Type B pancreatic cell (in vitro differentiated cells): ENCODE measurements at regions not wholly inside any gene's neighbourhood (a gene's known extent, or its start where the extent isn't known, plus 50 kb on each side); places are given as distances from the start of the nearest gene placed in this dataset.

Source experiments
- DNase-seq: peaks from one replicate; pipeline ENCODE4 v3.0.0; 2021; ENCODE audit warnings: mixed read lengths; ENCODE audit not compliant: unreplicated experiment; ENCODE audit errors: extremely low spot score
- H3K27ac Mint-ChIP-seq: 2 replicates; pipeline ENCODE4 v1.8.0; 2021; ENCODE audit warnings: mild to moderate bottlenecking, mixed read lengths
- H3K27me3 Mint-ChIP-seq: 2 replicates; pipeline ENCODE4 v1.8.0; 2021; ENCODE audit warnings: mixed read lengths
- H3K36me3 Mint-ChIP-seq: 2 replicates; pipeline ENCODE4 v1.8.0; 2021; ENCODE audit warnings: mixed read lengths
- H3K4me1 Mint-ChIP-seq: one replicate; pipeline ENCODE4 v1.8.0; 2021; ENCODE audit warnings: mixed read lengths; ENCODE audit not compliant: unreplicated experiment
- H3K4me3 Mint-ChIP-seq: 2 replicates; pipeline ENCODE4 v1.8.0; 2021; ENCODE audit warnings: mild to moderate bottlenecking, mixed read lengths
- H3K9me3 Mint-ChIP-seq: 2 replicates; pipeline ENCODE4 v1.8.0; 2021; ENCODE audit warnings: mixed read lengths
- CTCF ChIP-seq: fragments of 200-600 bp; sonication (generic); conservative IDR thresholded peaks from 2 replicates; pipeline ENCODE4 v1.5.0; 2021; ENCODE audit warnings: antibody characterized with exemption, mild to moderate bottlenecking

- Mint-ChIP-seq H3K9me3 (peaks cover 10% of the 10 kb centered on the region), H3K36me3 (no peaks in the 10 kb centered on the region), H3K27me3 (no peaks in the 10 kb centered on the region), H3K27ac (no peak overlapping the region), H3K4me1 (no peaks in the 10 kb centered on the region), H3K4me3 (no peak overlapping the region)
- no peak for TF ChIP-seq CTCF
- DNase-seq = no peak
Measured at GRCh38 chr11:28457481-28458065, 349.4 kb downstream of the METTL15 start.

- no peak overlapping the region for H3K27ac Mint-ChIP-seq
- no peak for DNase-seq
- TF ChIP-seq CTCF = no peak
Measured at GRCh38 chr11:28448186-28448585, 340.0 kb downstream of the METTL15 start.

GRCh38 chr11:28447226-28447625, 339.0 kb downstream of the METTL15 start:
- no peak for DNase-seq
- H3K27ac Mint-ChIP-seq = no peak overlapping the region
- H3K36me3 Mint-ChIP-seq = no peaks in the 10 kb centered on the region
- no peaks in the 10 kb centered on the region for H3K27me3 Mint-ChIP-seq
- H3K4me1 Mint-ChIP-seq = peaks cover 8% of the 10 kb centered on the region
- H3K4me3 Mint-ChIP-seq = no peak overlapping the region
- TF ChIP-seq CTCF = no peak
- no peaks in the 10 kb centered on the region for H3K9me3 Mint-ChIP-seq

More at GRCh38 chr11:28448186-28448585, 340.0 kb downstream of the METTL15 start:
- Mint-ChIP-seq H3K36me3 (no peaks in the 10 kb centered on the region), H3K4me1 (peaks cover 8% of the 10 kb centered on the region), H3K27me3 (no peaks in the 10 kb centered on the region), H3K4me3 (no peak overlapping the region), H3K9me3 (no peaks in the 10 kb centered on the region)

GRCh38 chr11:28442131-28442530, 333.9 kb downstream of the METTL15 start:
- peaks cover 12% of the 10 kb centered on the region for H3K4me1 Mint-ChIP-seq
- DNase-seq = no peak
- no peaks in the 10 kb centered on the region for H3K36me3 Mint-ChIP-seq
- no peak for TF ChIP-seq CTCF
- H3K4me3 Mint-ChIP-seq = no peak overlapping the region
- H3K9me3 Mint-ChIP-seq = no peaks in the 10 kb centered on the region
- no peaks in the 10 kb centered on the region for H3K27me3 Mint-ChIP-seq
- no peak overlapping the region for H3K27ac Mint-ChIP-seq

- Mint-ChIP-seq H3K4me1 (peaks cover 9% of the 10 kb centered on the region), H3K4me3 (no peak overlapping the region), H3K9me3 (no peaks in the 10 kb centered on the region), H3K27ac (no peak overlapping the region), H3K36me3 (no peaks in the 10 kb centered on the region), H3K27me3 (no peaks in the 10 kb centered on the region)
- no peak for TF ChIP-seq CTCF
- no peak for DNase-seq
Measured at GRCh38 chr11:28439403-28439802, 331.2 kb downstream of the METTL15 start.

- Mint-ChIP-seq H3K9me3 (no peaks in the 10 kb centered on the region), H3K36me3 (no peaks in the 10 kb centered on the region), H3K27me3 (no peaks in the 10 kb centered on the region), H3K27ac (no peak overlapping the region), H3K4me1 (no peaks in the 10 kb centered on the region), H3K4me3 (no peak overlapping the region)
- TF ChIP-seq CTCF = no peak
- DNase-seq = no peak
Measured at GRCh38 chr11:28420099-28420498, 311.9 kb downstream of the METTL15 start.
